GM18499 (cell line): ENCODE measurements at regions not wholly inside any gene's neighbourhood (a gene's known extent, or its start where the extent isn't known, plus 50 kb on each side); places are given as distances from the start of the nearest gene placed in this dataset.
"Not testable (repeated sequence)": the region's sequence is repeated elsewhere in the genome, so short reads cannot be mapped to it uniquely, and the experiment has no call there.

Experiments
- ATAC-seq: cut with Tn5 transposase; IDR thresholded peaks from one replicate; pipeline ENCODE4 v1.9.1; 2021; ENCODE audit warnings: moderate number of reproducible peaks; ENCODE audit not compliant: insufficient read depth, unreplicated experiment

DNA sequence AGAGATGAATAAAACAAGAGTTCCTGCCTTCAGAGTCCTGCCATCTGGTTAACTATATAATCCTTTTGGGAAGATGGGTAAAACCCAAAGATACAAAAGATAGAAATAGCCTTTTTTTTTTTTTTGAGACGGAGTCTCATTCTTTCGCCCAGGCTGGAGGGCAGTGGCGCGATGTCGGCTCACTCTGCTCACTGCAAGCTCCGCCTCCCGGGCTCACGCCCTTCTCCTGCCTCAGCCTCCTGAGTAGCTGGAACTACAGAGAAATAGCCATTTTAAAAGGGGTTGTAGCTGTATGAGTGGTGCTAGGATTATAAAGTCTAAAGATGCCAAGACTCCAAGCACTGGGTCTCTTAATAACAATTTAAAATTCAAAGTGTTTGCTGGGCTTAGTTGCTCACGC, 97.2 kb downstream of the KDR start:
- ATAC-seq, result no peak

- no peak for ATAC-seq
Measured at GRCh38 chr4:55027596-55027995, 97.8 kb downstream of the KDR start.

GRCh38 chr4:55025456-55025855, 99.9 kb downstream of the KDR start:
- ATAC-seq, result not testable (repeated sequence)

DNA sequence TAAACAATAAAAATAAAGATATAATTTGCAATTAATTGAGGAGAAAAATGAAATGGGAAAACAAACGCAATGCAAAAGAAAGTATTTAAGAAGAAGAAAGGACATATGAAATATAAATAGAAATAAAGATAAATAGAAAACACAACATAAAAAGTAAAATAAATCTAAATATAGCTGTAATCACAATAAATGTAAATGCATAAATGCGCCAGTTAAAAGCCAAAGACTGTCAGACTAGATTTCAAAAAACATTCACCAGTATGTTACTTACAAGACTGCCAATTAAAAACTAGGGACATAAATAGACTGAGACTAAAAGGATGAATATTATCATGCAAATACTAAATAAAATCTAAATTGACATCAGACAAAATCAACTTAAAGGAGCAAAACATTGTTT, 102.4 kb downstream of the KDR start:
- ATAC-seq, result no peak

GRCh38 chr4:55021214-55021613, 104.2 kb downstream of the KDR start:
- ATAC-seq, result no peak

DNA sequence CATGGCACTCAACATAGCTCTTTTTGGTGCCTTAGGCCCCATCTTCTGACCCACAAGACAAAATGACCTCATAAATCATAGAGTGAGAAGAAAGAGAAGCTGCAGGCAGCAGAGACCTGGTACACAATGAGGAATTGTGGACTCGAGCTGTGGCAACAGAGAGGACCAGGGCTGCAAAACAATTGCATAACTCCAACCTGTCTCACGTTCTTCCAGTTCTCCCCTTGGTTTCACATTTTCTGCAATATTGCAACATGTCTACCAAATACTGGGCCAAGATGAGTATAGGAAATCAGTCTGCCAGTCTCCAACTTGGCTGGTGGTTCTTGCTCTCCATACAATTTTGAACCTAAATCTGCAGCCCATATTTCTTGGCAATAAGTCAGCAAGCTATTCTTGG, 105.3 kb downstream of the KDR start:
- ATAC-seq, result no peak

GRCh38 chr4:55018978-55019377, 106.4 kb downstream of the KDR start:
- ATAC-seq, result no peak

- ATAC-seq, result no peak
Measured at GRCh38 chr4:55018521-55018920, 106.9 kb downstream of the KDR start.

GRCh38 chr4:55017406-55017805, 108.0 kb downstream of the KDR start:
- no peak for ATAC-seq

DNA sequence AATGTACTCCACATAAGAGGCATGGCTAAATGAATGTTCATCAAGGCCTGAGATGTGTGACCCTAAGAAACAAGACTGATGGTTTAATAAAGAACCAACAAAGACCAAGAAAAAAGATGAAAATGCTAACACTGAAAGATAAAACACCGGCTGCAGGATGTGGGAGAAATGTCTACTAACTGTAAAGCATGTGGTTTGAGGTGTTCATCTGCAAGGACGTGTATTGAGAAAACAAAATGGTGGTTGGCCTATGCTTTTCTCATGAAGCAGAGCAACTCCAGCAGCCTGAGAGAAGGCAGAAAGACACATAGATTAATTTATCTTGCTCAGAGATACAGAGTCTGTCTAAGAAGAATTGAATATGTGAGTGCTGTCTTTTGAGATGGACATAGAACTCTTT, 109.3 kb downstream of the KDR start:
- no peak for ATAC-seq

GRCh38 chr4:55014876-55015275, 110.5 kb downstream of the KDR start:
- ATAC-seq, result no peak

DNA sequence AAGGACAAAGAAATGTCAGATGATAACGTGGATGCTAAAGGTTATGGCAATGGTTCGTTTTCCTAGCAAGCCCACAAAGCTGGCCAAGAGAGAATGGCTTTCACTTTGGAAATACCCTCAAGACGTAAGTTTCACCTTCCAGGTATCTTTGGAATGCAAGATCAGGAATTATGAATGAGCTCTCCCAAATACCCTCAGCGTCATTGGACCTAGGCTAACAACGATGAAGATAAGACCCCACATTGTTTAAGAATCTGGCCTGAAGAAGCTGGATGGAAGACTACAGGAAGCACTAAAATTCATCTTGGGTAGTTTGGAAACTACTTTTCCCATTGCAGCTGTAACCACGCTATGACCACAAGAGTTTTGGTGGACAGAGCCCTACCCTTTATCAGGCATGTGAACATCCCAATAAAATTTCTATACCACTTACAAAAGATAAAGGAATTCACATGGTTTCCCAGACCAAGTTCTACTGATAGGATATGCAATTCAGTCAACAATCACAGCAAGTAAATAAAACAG, 111.9 kb downstream of the KDR start:
- no peak for ATAC-seq

- no peak for ATAC-seq
Measured at GRCh38 chr4:55012363-55013230, 112.8 kb downstream of the KDR start.

DNA sequence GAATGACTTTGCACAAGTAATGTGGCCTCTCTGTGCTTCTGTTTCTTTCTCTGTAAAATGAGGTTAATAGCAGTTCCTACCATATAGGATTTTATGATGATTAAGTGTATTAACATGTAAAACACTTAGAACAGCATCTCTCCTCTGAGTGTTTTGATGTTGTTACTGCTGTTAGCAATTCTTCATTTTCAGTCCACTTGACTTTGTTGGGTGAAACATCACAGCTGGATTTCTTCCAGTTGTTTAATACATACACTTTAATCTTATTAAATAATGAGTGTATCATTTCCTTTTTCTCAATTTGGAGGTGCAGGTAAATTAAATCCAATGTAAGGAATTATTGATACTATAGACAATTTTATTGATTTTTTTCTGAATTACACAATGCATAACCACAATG, 113.6 kb downstream of the KDR start:
- ATAC-seq, result no peak

- ATAC-seq, result no peak
Measured at GRCh38 chr4:55010550-55010949, 114.8 kb downstream of the KDR start.

GRCh38 chr4:55008166-55009056, 117.0 kb downstream of the KDR start:
- no peak for ATAC-seq

DNA sequence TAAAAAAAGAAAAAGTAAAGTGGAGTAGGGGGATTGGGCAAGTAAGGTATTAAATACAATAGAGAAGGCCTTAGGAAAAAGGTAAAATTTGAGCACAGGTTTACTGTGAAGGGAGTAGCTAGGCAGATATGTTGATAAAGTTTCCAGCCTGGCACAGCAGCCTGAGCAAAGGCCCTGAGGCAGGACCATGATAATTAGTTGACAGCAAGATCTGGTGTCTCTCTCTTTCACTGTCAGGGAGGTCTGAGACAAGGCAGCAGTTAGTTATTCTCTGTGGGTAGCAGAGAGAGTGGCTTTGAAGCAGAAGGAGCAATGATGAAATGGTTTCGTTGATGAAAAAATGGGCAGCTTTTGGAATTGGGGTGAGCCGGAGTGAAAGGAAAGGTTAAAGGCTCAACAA, 119.5 kb downstream of the KDR start:
- no peak for ATAC-seq

GRCh38 chr4:55004831-55005230, 120.6 kb downstream of the KDR start:
- ATAC-seq, result no peak

GRCh38 chr4:55002431-55002830, 123.0 kb downstream of the KDR start:
- ATAC-seq, result no peak

GRCh38 chr4:55001538-55001937, 123.9 kb downstream of the KDR start:
- ATAC-seq, result no peak

DNA sequence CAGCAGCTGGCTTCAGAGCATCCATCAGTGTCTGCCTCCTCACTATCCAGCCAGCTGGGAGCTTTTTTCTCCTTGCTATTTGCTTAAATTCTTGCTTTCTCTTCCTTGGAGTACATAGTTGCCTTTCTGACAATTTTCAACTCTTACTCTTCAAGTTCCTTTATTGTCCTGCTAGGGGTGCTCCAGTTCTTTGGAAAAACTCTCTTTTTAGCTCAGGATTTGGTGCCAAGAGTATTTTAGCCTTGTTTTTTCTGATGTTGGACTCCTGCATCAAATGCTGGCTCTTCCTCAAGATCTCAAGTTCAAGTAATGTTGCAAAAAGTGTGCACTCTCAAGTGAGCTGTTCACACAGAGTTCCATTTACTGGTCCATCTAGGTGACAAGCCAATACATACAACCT, 126.4 kb downstream of the KDR start:
- ATAC-seq, result no peak
